Spleen (tissue), 11 donors: ENCODE measurements at regions not wholly inside any gene's neighbourhood (a gene's known extent, or its start where the extent isn't known, plus 50 kb on each side); places are given as distances from the start of the nearest gene placed in this dataset.

ENCODE experiments used
- DNase-seq: peaks from one replicate; pipeline ENCODE4 v3.0.0-alpha.2; 2020
- H3K27ac ChIP-seq, 8 donors: fragments of 200-600 bp; sonication (generic) in 7 of 8; 1 replicate in 4 of 8; 2 replicates in 4 of 8; pipeline versions ENCODE4 v1.5.0 to v1.8.0; 2016 to 2021; ENCODE audit warnings: inconsistent platforms in 4 of 8, mild to moderate bottlenecking in 4 of 8, moderate library complexity in 1 of 8
- H3K27me3 ChIP-seq, 7 donors: fragments of 200-600 bp; sonication (generic) in 6 of 7; replicated peaks in 1 of 7; 1 replicate in 4 of 7; 2 replicates in 3 of 7; pipeline versions ENCODE4 v1.5.0 to v1.8.0; 2016 to 2021; ENCODE audit warnings: inconsistent platforms in 3 of 7, mild to moderate bottlenecking in 1 of 7
- H3K36me3 ChIP-seq, 6 donors: fragments of 200-600 bp; sonication (generic) in 5 of 6; 1 replicate in 4 of 6; 2 replicates in 2 of 6; pipeline versions ENCODE4 v1.5.0 to v1.8.0; 2016 to 2021; ENCODE audit warnings: inconsistent platforms in 2 of 6
- H3K4me1 ChIP-seq, 6 donors: fragments of 200-600 bp; sonication (generic) in 5 of 6; 1 replicate in 3 of 6; 2 replicates in 3 of 6; pipeline versions ENCODE4 v1.5.0 to v1.8.0; 2016 to 2021; ENCODE audit warnings: inconsistent platforms in 3 of 6
- H3K4me3 ChIP-seq, 8 donors: fragments of 200-600 bp; sonication (generic) in 7 of 8; 1 replicate in 4 of 8; 2 replicates in 4 of 8; pipeline versions ENCODE4 v1.5.0 to v1.8.0; 2016 to 2021; ENCODE audit warnings: inconsistent platforms in 4 of 8, mild to moderate bottlenecking in 4 of 8, moderate library complexity in 2 of 8
- H3K9me3 ChIP-seq, 8 donors: fragments of 200-600 bp; sonication (generic) in 7 of 8; 1 replicate in 4 of 8; 2 replicates in 4 of 8; pipeline versions ENCODE4 v1.5.0 to v1.8.0; 2016 to 2021; ENCODE audit warnings: inconsistent platforms in 4 of 8
- CTCF ChIP-seq, 11 experiments: fragments of 200-600 bp in 7 of 11; fragments of 450-650 bp in 4 of 11; sonication (generic) in 4 of 11; IDR thresholded peaks in 8 of 11; conservative IDR thresholded peaks in 3 of 11; 1 replicate in 7 of 11; 2 replicates in 4 of 11; pipeline versions ENCODE4 v1.4.0 to v1.8.0; 2016 to 2021; ENCODE audit warnings: antibody characterized with exemption in 11 of 11, inconsistent platforms in 4 of 11, mild to moderate bottlenecking in 1 of 11
- POLR2A ChIP-seq, 3 donors: fragments of 450-650 bp; IDR thresholded peaks; one replicate each; pipeline ENCODE4 v1.5.1; 2017; ENCODE audit warnings: antibody characterized with exemption in 3 of 3, mild to moderate bottlenecking in 1 of 3
- POLR2AphosphoS5 ChIP-seq, 3 donors: sonication (generic); formaldehyde crosslinking; IDR thresholded peaks; one replicate each; pipeline ENCODE4 v1.5.1; 2017; ENCODE audit warnings: antibody characterized with exemption in 3 of 3
- WGBS, 5 donors: extraction: QIAGEN DNeasy Blood & Tissue Kit in 3 of 5; methylation state at CpG; one replicate each; pipeline versions ENCODE4 v1.1.5 to v1.1.7; 2013 to 2018; 5-methylcytosine and 5-hydroxymethylcytosine counted together
- intact Hi-C: fragments of 100-400 bp; cut with DNase I; formaldehyde crosslinking; loops from one replicate; pipeline ENCODE4 v1.15.0; 2023; ENCODE audit warnings: low total_unique reads
- donor health status: healthy with polysubstance abuse.
- donor health status: DM: no; HTN: no; CAD: no; lungs with moderate emphysema.
- donor health status: DM: no; HTN: no; CAD: no.
- donor health status: Bipolar disorder and iron deficiency.
- donor health status: healthy.
- donor health status: DM: no; HTN: no; CAD: no.
- donor health status: DM: yes; HTN: yes; CAD: no.

GRCh38 chr4:53907772-53908171 is 156.6 kb downstream of the CHIC2 start:
- Histone ChIP-seq H3K27me3 (peaks cover 0 to 48% (median 9%) of the 10 kb centered on the region in 7 donors), H3K36me3 (no peaks in the 10 kb centered on the region), H3K4me1 (peaks cover 3 to 41% (median 18%) of the 10 kb centered on the region in 6 donors), H3K9me3 (no peaks in the 10 kb centered on the region), H3K4me3 (no peak overlapping the region), H3K27ac (no peak overlapping the region)
- WGBS, 5 donors, result 70 to 81% (median 78%) methylated on average over 5 of the region's 5 CpGs
- intact Hi-C loops, result loop anchor here (5.0 kb wide), 1 partner anchor 310 kb away; no protein-coding TSS in a partner anchor
- TF ChIP-seq CTCF (IDR thresholded peaks at IDR 0.05 in 8 of 11, conservative IDR thresholded peaks at IDR 0.05 in 3 of 11), result no peak
- no peak for TF ChIP-seq POLR2AphosphoS5 (IDR thresholded peaks at IDR 0.05)
- TF ChIP-seq POLR2A (IDR thresholded peaks at IDR 0.05), result no peak
- DNase-seq, result no peak

- TF ChIP-seq CTCF (IDR thresholded peaks at IDR 0.05 in 8 of 11, conservative IDR thresholded peaks at IDR 0.05 in 3 of 11), result no peak
- no peak for TF ChIP-seq POLR2AphosphoS5 (IDR thresholded peaks at IDR 0.05)
- no peak for TF ChIP-seq POLR2A (IDR thresholded peaks at IDR 0.05)
- intact Hi-C loops, result loop anchor here (5.0 kb wide), 1 partner anchor 311 kb away; no protein-coding TSS in a partner anchor
- H3K36me3 ChIP-seq, result no peaks in the 10 kb centered on the region
- peak overlapping the region in 1 of 8 donors; percentile 30 for H3K4me3 ChIP-seq
- peaks cover 0 to 56% (median 9%) of the 10 kb centered on the region in 7 donors for H3K27me3 ChIP-seq
- WGBS, 5 donors, result 61 to 84% (median 65%) methylated on average over 6 of the region's 6 CpGs
- peaks cover 3 to 36% (median 18%) of the 10 kb centered on the region in 6 donors for H3K4me1 ChIP-seq
- DNase-seq, result no peak
- H3K27ac ChIP-seq, result peak overlapping the region in 3 of 8 donors; percentile 42 to 53 (median 47)
- no peaks in the 10 kb centered on the region for H3K9me3 ChIP-seq
Measured at GRCh38 chr4:53906606-53907190, 157.7 kb downstream of the CHIC2 start.

- Histone ChIP-seq H3K27me3 (peaks cover 0 to 56% (median 9%) of the 10 kb centered on the region in 7 donors), H3K4me3 (peak overlapping the region in 4 of 8 donors; percentile 0 to 44 (median 24)), H3K9me3 (no peaks in the 10 kb centered on the region), H3K4me1 (peaks cover 3 to 36% (median 18%) of the 10 kb centered on the region in 6 donors), H3K36me3 (no peaks in the 10 kb centered on the region), H3K27ac (peak overlapping the region in 5 of 8 donors; percentile 2 to 53 (median 42))
- intact Hi-C loops, result loop anchor here (5.0 kb wide), 1 partner anchor 311 kb away; no protein-coding TSS in a partner anchor
- DNase-seq, result no peak
- TF ChIP-seq POLR2AphosphoS5 (IDR thresholded peaks at IDR 0.05) (no peak), POLR2A (IDR thresholded peaks at IDR 0.05) (no peak), CTCF (IDR thresholded peaks at IDR 0.05 in 8 of 11, conservative IDR thresholded peaks at IDR 0.05 in 3 of 11) (no peak)
- 13 to 32% (median 20%) methylated on average over 11 of the region's 11 CpGs for WGBS, 5 donors
Measured at GRCh38 chr4:53905941-53906377, 158.4 kb downstream of the CHIC2 start.

GRCh38 chr4:53905276-53905940 is 159.0 kb downstream of the CHIC2 start:
- no peaks in the 10 kb centered on the region for H3K36me3 ChIP-seq
- 45 to 68% (median 57%) methylated on average over 7 of the region's 7 CpGs for WGBS, 5 donors
- H3K4me1 ChIP-seq, result peaks cover 3 to 36% (median 18%) of the 10 kb centered on the region in 6 donors
- H3K4me3 ChIP-seq, result no peak overlapping the region
- no peak for DNase-seq
- intact Hi-C loops, result loop anchor here (5.0 kb wide), 1 partner anchor 312 kb away; no protein-coding TSS in a partner anchor
- TF ChIP-seq CTCF (IDR thresholded peaks at IDR 0.05 in 8 of 11, conservative IDR thresholded peaks at IDR 0.05 in 3 of 11) (no peak), POLR2A (IDR thresholded peaks at IDR 0.05) (no peak), POLR2AphosphoS5 (IDR thresholded peaks at IDR 0.05) (no peak)
- no peaks in the 10 kb centered on the region for H3K9me3 ChIP-seq
- H3K27ac ChIP-seq, result peak overlapping the region in 4 of 8 donors; percentile 2 to 53 (median 44)
- H3K27me3 ChIP-seq, result peaks cover 0 to 56% (median 9%) of the 10 kb centered on the region in 7 donors
